ENCODE measurements at regions not wholly inside any gene's neighbourhood (a gene's known extent, or its start where the extent isn't known, plus 50 kb on each side); places are given as distances from the start of the nearest gene placed in this dataset.

DNA sequence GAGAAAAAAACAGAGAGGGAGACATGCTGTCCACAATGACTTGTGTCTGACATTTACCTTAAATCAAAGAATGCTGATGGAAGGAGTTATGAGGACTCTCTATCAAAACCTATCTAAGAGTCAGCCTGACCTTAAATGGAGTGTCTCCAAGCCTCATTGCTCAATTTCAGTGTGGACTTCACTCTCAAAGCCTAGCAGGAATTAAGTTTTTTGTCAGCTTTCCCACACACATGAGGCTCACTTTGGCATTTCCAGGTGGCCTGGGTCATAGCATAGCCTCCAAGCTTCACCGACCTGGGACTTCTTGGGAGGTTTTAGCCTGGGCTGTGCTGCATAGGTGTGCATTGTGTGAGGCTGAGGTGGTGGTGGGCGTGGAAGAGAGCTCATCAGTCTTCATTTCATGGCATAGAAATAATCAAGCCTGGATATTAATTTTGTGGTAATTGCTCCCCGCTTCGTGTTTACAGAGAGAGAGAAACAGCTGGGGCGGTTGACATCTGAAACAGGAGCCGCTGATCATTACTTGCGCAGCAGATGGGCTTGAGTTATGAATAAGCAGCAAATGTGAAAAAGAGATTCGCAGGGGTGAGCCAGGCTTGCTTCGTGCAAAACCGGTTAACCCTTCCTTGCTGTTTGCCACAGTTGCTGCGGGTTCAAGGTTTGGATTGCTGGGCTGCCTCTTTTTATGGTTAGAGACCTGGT lies 647.8 kb downstream of the INHBA start:
- Histone ChIP-seq H3K4me3 (no peak overlapping the region), H3K9me3 (no peaks in the 10 kb centered on the region), H3K27me3 (no peaks in the 10 kb centered on the region), H3K27ac (replicated peaks in 1 of 4) (no peak overlapping the region), H3K4me1 (no peaks in the 10 kb centered on the region), H3K36me3 (no peaks in the 10 kb centered on the region)
- 69% methylated on average over 11 of the region's 11 CpGs for WGBS
- intact Hi-C loops (cut with DNase I): no loop called here
- no peak for DNase-seq (ENCODE audit: extremely low spot score)
- TF ChIP-seq, protein P1, sequence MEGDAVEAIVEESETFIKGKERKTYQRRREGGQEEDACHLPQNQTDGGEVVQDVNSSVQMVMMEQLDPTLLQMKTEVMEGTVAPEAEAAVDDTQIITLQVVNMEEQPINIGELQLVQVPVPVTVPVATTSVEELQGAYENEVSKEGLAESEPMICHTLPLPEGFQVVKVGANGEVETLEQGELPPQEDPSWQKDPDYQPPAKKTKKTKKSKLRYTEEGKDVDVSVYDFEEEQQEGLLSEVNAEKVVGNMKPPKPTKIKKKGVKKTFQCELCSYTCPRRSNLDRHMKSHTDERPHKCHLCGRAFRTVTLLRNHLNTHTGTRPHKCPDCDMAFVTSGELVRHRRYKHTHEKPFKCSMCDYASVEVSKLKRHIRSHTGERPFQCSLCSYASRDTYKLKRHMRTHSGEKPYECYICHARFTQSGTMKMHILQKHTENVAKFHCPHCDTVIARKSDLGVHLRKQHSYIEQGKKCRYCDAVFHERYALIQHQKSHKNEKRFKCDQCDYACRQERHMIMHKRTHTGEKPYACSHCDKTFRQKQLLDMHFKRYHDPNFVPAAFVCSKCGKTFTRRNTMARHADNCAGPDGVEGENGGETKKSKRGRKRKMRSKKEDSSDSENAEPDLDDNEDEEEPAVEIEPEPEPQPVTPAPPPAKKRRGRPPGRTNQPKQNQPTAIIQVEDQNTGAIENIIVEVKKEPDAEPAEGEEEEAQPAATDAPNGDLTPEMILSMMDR (IDR thresholded peaks at IDR 0.05): no peak
- TF ChIP-seq POLR2A (IDR thresholded peaks at IDR 0.05; ENCODE audit: low read depth) (no peak), EP300 (IDR thresholded peaks at IDR 0.05) (no peak), POLR2AphosphoS5 (IDR thresholded peaks at IDR 0.05) (no peak)

DNA sequence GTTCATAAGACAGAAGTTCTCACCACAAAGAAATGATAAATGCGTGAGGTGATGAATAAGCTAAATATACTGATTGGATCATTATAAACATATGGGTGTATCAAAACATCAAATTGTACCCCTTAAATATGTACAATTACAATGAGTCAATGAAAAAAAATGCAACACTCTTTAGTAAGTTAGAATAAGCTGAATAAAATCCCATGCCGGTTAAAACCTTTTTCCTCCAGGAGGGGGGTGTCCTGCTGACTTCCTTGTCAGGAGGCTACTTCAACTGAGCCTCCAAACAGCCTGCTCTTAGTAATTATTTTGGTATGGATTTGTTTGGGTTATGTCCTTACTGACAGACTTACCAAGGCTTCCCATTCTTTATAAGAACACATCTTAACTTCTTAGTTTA lies 649.1 kb downstream of the INHBA start:
- Histone ChIP-seq H3K9me3 (no peaks in the 10 kb centered on the region), H3K27me3 (no peaks in the 10 kb centered on the region), H3K4me3 (no peak overlapping the region), H3K36me3 (no peaks in the 10 kb centered on the region), H3K27ac (replicated peaks in 1 of 4) (no peak overlapping the region), H3K4me1 (no peaks in the 10 kb centered on the region)
- intact Hi-C loops (cut with DNase I): no loop called here
- DNase-seq (ENCODE audit: extremely low spot score): no peak
- TF ChIP-seq, protein P1 (IDR thresholded peaks at IDR 0.05): no peak
- TF ChIP-seq EP300 (IDR thresholded peaks at IDR 0.05): no peak
- TF ChIP-seq POLR2A (IDR thresholded peaks at IDR 0.05; ENCODE audit: low read depth): no peak
- TF ChIP-seq POLR2AphosphoS5 (IDR thresholded peaks at IDR 0.05): no peak
- 90% methylated on average over 2 of the region's 2 CpGs for WGBS

DNA sequence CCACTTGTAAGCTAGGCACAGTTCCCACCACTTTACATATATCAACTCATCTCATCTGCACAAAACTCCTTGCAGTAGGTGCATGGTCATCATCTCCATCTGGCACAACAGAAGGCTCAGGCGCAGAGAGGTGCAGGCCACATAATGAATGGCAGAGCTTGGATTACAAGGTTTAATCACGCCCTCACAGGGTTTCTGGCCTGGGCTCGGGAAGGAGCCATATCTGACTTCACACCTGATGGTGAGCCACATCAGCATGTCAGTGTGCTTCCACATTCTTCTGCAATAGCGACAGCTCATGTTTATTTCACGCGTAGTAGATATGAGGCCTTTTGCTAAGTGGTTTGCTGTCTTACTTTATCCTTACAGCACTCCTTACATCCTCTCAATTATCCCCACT lies 650.2 kb downstream of the INHBA start:
- DNase-seq (ENCODE audit: extremely low spot score): no peak
- Histone ChIP-seq H3K9me3 (no peaks in the 10 kb centered on the region), H3K4me3 (no peak overlapping the region), H3K4me1 (no peaks in the 10 kb centered on the region), H3K36me3 (no peaks in the 10 kb centered on the region), H3K27me3 (no peaks in the 10 kb centered on the region), H3K27ac (replicated peaks in 1 of 4) (no peak overlapping the region)
- WGBS: 78% methylated on average over 5 of the region's 6 CpGs
- TF ChIP-seq POLR2AphosphoS5 (IDR thresholded peaks at IDR 0.05) (no peak), POLR2A (IDR thresholded peaks at IDR 0.05; ENCODE audit: low read depth) (no peak), EP300 (IDR thresholded peaks at IDR 0.05) (no peak)
- TF ChIP-seq, protein P1 (IDR thresholded peaks at IDR 0.05): no peak
- intact Hi-C loops (cut with DNase I): no loop called here

DNA sequence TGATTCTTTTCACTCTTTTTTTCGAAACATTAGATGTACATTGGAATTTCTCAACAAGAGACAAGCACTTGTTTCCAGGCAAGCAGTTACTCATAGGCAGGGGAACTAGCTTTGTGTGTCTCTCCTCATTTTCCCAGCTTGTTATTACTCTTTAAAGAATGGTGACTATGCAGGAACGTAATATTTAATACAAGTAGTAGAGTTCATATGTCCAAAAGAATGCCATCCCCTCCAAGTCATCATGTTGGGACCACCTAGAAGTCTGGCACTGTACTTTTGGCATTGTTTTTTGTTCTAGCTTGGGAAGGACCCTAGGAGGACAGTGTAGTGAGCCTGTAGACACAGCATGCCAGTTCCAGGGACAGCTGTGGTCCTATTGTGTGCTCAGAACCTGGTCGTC lies 650.7 kb downstream of the INHBA start:
- intact Hi-C loops (cut with DNase I): no loop called here
- WGBS: 84% methylated on average over 3 of the region's 3 CpGs

More for the DNA sequence above, 650.7 kb downstream of the INHBA start:
- DNase-seq (ENCODE audit: extremely low spot score): no peak
- Histone ChIP-seq H3K9me3 (no peaks in the 10 kb centered on the region), H3K27me3 (no peaks in the 10 kb centered on the region), H3K27ac (replicated peaks in 1 of 4) (no peak overlapping the region), H3K4me1 (peaks cover 0 to 3% (median 0%) of the 10 kb centered on the region in 4 donors), H3K4me3 (no peak overlapping the region), H3K36me3 (no peaks in the 10 kb centered on the region)
- TF ChIP-seq EP300 (IDR thresholded peaks at IDR 0.05) (no peak), POLR2AphosphoS5 (IDR thresholded peaks at IDR 0.05) (no peak), POLR2A (IDR thresholded peaks at IDR 0.05; ENCODE audit: low read depth) (no peak)
- TF ChIP-seq, protein P1 (IDR thresholded peaks at IDR 0.05): no peak
